ENCODE measurements at regions not wholly inside any gene's neighbourhood (a gene's known extent, or its start where the extent isn't known, plus 50 kb on each side); places are given as distances from the start of the nearest gene placed in this dataset.

GRCh38 chr16:86051368-86052114 lies 152.6 kb downstream of the IRF8 start:
- no peak for TF ChIP-seq CTCF (IDR thresholded peaks at IDR 0.05)
- no peak for TF ChIP-seq POLR2A (IDR thresholded peaks at IDR 0.05)
